HG03280 (cell line): ENCODE measurements at regions not wholly inside any gene's neighbourhood (a gene's known extent, or its start where the extent isn't known, plus 50 kb on each side); places are given as distances from the start of the nearest gene placed in this dataset.
"Not testable (repeated sequence)": the region's sequence is repeated elsewhere in the genome, so short reads cannot be mapped to it uniquely, and the experiment has no call there.

Experiments
- ATAC-seq: cut with Tn5 transposase; IDR thresholded peaks from one replicate; pipeline ENCODE4 v1.9.1; 2021; ENCODE audit warnings: mild to moderate bottlenecking, moderate library complexity; ENCODE audit not compliant: unreplicated experiment

GRCh38 chr2:56606086-56606485, 422.3 kb downstream of the CCDC85A start:
- ATAC-seq, result not testable (repeated sequence)

- ATAC-seq, result peak; percentile 84
Measured at GRCh38 chr2:56613254-56613653, 429.5 kb downstream of the CCDC85A start.

GRCh38 chr2:56613920-56614319, 430.1 kb downstream of the CCDC85A start:
- no peak for ATAC-seq

GRCh38 chr2:56615760-56616159, 432.0 kb downstream of the CCDC85A start:
- ATAC-seq, result no peak

GRCh38 chr2:56624181-56624580, 440.4 kb downstream of the CCDC85A start:
- no peak for ATAC-seq

GRCh38 chr2:56626927-56627326, 443.1 kb downstream of the CCDC85A start:
- ATAC-seq, result no peak

GRCh38 chr2:56630286-56630685, 446.5 kb downstream of the CCDC85A start:
- ATAC-seq, result no peak

- ATAC-seq, result no peak
Measured at GRCh38 chr2:56647997-56648396, 464.2 kb downstream of the CCDC85A start.

GRCh38 chr2:56648802-56649201, 465.0 kb downstream of the CCDC85A start:
- no peak for ATAC-seq

GRCh38 chr2:56654936-56655335, 471.1 kb downstream of the CCDC85A start:
- no peak for ATAC-seq

GRCh38 chr2:56656826-56657225, 473.0 kb downstream of the CCDC85A start:
- ATAC-seq, result no peak

GRCh38 chr2:56666777-56667176, 483.0 kb downstream of the CCDC85A start:
- no peak for ATAC-seq

GRCh38 chr2:56671973-56672569, 488.3 kb downstream of the CCDC85A start:
- no peak for ATAC-seq

GRCh38 chr2:56674084-56674483, 490.3 kb downstream of the CCDC85A start:
- ATAC-seq, result no peak

GRCh38 chr2:56676966-56677365, 493.2 kb downstream of the CCDC85A start:
- no peak for ATAC-seq

- ATAC-seq, result no peak
Measured at GRCh38 chr2:56680971-56681631, 497.3 kb downstream of the CCDC85A start.

GRCh38 chr2:56681659-56682396, 498.0 kb downstream of the CCDC85A start:
- ATAC-seq, result no peak

GRCh38 chr2:56682397-56682760, 498.6 kb downstream of the CCDC85A start:
- ATAC-seq, result no peak

GRCh38 chr2:56684327-56684726, 500.5 kb downstream of the CCDC85A start:
- ATAC-seq, result no peak

GRCh38 chr2:56685205-56685604, 501.4 kb downstream of the CCDC85A start:
- no peak for ATAC-seq

GRCh38 chr2:56687169-56687568, 503.4 kb downstream of the CCDC85A start:
- no peak for ATAC-seq

GRCh38 chr2:56688661-56689060, 504.9 kb downstream of the CCDC85A start:
- ATAC-seq, result no peak
